ENCODE measurements at regions not wholly inside any gene's neighbourhood (a gene's known extent, or its start where the extent isn't known, plus 50 kb on each side); places are given as distances from the start of the nearest gene placed in this dataset.

DNA sequence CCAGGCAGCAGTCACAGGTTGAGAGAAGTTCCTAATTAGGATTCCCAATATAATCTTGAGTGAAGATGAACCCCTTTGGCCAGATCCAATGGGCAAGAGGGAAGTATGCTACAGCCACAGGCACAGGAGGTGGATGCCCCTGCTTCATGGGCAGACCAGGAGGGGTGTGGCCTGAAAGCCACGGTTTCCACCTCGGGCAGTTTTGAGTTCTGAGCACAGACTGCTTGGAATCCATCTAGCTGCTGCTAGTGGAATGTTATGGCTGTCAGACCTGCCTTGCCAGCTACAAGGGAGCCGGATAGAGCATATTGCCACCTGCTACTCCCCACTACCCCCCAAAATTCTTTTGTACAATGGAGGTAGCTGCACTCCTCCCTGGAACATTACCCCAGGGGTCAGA is 672.9 kb downstream of the HACE1 start:
- no peak overlapping the region for H3K27ac ChIP-seq (ENCODE audit: low read depth)
- no peaks in the 10 kb centered on the region for H3K36me3 ChIP-seq (ENCODE audit: insufficient read depth)
- DNase-seq (ENCODE audit: extremely low spot score) = no peak
- no peaks in the 10 kb centered on the region for H3K4me1 ChIP-seq (ENCODE audit: insufficient read depth)
- no peak overlapping the region for H3K4me3 ChIP-seq (ENCODE audit: low read depth, low read length)
- WGBS = 92% methylated on average over 3 of the region's 3 CpGs

DNA sequence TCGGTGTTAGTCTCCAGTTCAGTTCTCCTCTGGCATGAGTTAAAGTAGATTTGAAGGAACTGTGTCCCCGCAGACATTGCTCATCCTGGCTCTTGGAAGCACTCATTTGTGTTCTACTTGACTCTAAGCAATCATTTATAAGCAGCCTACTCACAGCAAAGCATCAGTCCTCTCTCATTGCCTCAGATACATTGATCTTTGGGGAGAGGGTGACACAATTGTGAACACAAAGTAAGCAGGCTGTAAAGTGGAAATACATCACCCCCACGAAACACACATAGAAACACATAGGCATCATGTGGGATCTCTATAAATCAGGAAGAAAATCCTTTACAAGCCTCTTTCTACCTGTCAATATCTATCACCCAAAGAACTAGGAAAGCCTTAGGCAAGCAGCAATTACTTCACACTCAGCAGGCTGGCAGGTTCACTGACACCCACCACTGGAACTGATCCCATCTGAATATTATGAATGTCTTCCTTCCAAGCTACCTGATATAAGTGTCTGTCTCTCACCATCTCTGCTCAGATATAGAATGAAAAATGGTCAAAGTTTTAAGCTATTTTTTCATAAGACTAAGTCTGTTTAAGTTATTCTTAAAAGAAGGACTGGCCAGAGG is 675.8 kb downstream of the HACE1 start:
- no peaks in the 10 kb centered on the region for H3K4me1 ChIP-seq (ENCODE audit: insufficient read depth)
- 84% methylated on average over 3 of the region's 3 CpGs for WGBS
- DNase-seq (ENCODE audit: extremely low spot score) = no peak
- H3K36me3 ChIP-seq (ENCODE audit: insufficient read depth) = no peaks in the 10 kb centered on the region
- no peak overlapping the region for H3K27ac ChIP-seq (ENCODE audit: low read depth)
- H3K4me3 ChIP-seq (ENCODE audit: low read depth, low read length) = no peak overlapping the region

DNA sequence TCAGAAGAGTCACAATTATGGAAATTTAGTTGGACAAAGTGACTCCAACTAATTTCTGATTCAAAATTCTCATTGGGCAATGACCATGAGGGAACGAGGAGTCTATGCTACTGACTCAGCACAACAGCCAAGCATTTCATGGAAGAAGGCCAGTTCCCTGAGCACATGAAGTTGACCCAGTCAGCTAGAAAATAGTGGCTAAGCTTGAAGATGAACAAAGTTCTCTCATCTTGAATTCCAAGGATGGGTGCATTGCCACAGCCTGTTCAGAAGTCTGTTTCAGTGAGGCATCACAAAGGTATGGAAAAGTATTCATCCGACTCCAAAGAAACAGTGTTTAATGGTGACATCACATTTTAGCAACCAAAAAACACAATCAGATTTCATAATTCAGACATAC is 676.9 kb downstream of the HACE1 start:
- WGBS = 68% methylated on average over 2 of the region's 2 CpGs
- DNase-seq (ENCODE audit: extremely low spot score) = no peak
- Histone ChIP-seq H3K36me3 (ENCODE audit: insufficient read depth) (no peaks in the 10 kb centered on the region), H3K4me1 (ENCODE audit: insufficient read depth) (no peaks in the 10 kb centered on the region), H3K4me3 (ENCODE audit: low read depth, low read length) (no peak overlapping the region), H3K27ac (ENCODE audit: low read depth) (no peak overlapping the region)

DNA sequence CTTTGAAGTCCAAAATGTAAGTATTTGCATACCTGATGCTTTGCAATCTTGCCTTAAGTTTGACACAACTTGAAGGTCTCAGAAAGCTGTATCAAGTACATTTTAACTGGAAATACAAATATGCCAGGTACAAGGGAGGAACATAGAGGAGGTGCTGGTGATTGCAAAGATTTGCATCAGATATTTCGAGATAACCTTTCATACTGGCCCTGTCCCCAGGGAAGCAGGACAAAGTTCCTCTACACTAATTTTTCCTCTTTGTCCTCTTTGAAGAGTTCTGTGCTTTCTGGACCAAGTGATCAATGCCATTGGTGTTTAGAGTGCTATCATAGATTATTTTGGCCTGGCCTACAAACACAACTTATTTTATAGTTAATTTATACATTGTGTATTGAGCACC is 686.1 kb downstream of the HACE1 start:
- Histone ChIP-seq H3K4me3 (ENCODE audit: low read depth, low read length) (no peak overlapping the region), H3K27ac (ENCODE audit: low read depth) (no peak overlapping the region), H3K4me1 (ENCODE audit: insufficient read depth) (no peaks in the 10 kb centered on the region), H3K36me3 (ENCODE audit: insufficient read depth) (no peaks in the 10 kb centered on the region)
- DNase-seq (ENCODE audit: extremely low spot score) = no peak
- 88% methylated on average over 1 of the region's 1 CpG for WGBS

DNA sequence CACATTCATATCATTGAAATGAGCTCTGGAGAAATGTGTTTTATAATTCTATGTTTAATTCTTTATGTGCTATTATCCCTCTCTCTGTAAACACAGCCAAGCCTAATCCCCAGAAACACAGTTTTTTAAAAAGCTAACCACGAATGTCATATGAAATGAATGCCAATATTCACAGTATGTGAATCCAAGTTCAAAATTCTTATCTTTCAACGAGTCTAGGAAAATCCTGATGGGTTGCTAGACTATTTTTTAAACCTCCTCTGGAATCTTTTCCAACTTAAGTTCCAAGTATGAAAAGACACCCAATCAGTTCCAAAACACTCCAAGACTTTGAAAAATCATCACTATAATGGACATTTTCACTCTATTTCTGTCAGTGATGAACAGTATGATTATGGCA is 689.3 kb downstream of the HACE1 start:
- no peak overlapping the region for H3K4me3 ChIP-seq (ENCODE audit: low read depth, low read length)
- DNase-seq (ENCODE audit: extremely low spot score) = no peak
- H3K4me1 ChIP-seq (ENCODE audit: insufficient read depth) = no peaks in the 10 kb centered on the region
- H3K27ac ChIP-seq (ENCODE audit: low read depth) = no peak overlapping the region
- H3K36me3 ChIP-seq (ENCODE audit: insufficient read depth) = no peaks in the 10 kb centered on the region
- 15% methylated on average over 2 of the region's 2 CpGs for WGBS

DNA sequence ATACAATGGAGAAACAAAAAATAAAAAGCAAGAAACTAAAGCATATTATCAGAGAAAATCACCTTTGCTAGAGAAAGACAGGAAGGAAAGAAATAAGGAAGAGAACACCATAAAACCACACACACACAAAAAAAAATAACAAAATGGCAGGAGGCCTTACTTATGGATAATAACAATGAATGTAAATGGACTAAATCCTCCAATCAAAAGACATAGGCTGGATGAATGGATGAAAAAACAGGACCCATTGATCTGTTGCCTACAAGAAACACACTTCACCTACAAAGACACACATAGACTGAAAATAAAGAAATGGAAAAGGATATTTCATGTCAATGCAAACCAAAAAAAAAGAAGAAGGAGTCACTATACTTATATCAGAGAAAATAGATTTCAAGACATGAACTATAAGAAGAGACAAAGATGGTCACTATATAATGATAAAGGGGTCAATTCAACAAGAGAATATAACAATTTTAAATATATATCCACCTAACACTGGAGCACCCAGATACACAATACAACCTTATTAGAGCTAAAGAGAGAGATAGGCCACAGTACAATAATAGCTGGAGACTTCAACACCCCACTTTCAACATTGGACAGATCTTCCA is 693.6 kb downstream of the HACE1 start:
- Histone ChIP-seq H3K4me3 (ENCODE audit: low read depth, low read length) (no peak overlapping the region), H3K27ac (ENCODE audit: low read depth) (no peak overlapping the region), H3K36me3 (ENCODE audit: insufficient read depth) (no peaks in the 10 kb centered on the region), H3K4me1 (ENCODE audit: insufficient read depth) (no peaks in the 10 kb centered on the region)
- DNase-seq (ENCODE audit: extremely low spot score) = no peak

DNA sequence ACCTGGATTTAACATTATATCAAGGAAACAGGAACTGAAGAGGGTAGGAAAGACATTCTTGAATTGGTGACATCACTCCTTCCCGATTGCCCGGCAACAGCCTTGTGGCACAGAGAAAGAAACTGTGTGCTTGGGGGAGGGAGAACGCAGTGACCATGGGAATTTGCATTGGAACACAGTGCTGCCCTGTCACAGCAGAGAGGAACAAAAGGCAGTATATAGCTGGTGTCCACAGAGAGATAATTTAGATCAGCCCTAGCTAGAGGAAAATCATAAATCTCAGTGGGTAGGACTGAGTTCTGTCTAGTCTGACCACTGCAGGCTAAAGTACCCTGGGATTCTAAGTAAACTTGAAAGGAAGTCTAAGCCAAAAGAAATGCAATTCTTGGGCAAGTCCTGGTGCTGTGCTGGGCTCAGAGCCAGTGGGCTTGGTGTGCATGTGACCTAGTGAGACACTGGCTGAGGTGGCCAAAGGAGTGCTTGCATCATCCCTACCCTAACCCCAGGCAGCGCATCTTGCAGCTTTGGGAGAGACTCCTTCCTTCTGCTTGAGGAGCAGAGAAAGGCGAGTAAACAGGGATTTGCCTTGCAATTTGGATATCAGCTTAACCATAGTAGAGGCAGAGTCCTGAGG is 697.6 kb downstream of the HACE1 start:
- Histone ChIP-seq H3K36me3 (ENCODE audit: insufficient read depth) (no peaks in the 10 kb centered on the region), H3K4me3 (ENCODE audit: low read depth, low read length) (no peak overlapping the region), H3K27ac (ENCODE audit: low read depth) (no peak overlapping the region), H3K4me1 (ENCODE audit: insufficient read depth) (no peaks in the 10 kb centered on the region)
- no peak for DNase-seq (ENCODE audit: extremely low spot score)
- WGBS = 89% methylated on average over 5 of the region's 5 CpGs

DNA sequence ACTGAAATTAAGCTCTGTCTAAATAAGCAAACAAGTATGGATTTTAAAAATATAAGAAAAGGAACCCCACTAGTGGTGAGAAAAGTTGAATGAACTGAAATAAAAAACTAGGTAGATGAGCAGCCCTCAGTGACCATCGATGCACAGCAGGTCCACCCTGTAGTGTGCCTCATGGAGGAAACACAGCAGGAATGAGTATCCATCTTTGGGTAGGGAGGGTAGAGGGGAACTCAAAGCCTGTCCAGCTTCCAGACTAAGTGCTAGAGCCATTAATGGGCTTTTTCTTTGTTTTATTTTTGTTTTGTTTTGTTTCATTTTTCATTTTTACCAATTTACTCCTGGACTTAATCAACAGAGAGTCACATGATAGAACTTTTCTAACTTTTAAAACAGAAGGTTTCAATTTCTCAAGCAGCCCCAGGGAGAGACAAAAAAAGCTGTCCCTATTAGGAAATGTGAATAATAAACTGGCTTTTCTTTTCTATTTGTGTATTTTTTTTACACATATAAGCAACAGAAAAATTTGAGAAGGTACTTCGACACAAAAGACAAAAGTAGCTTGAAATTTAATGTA is 700.6 kb downstream of the HACE1 start:
- no peak overlapping the region for H3K27ac ChIP-seq (ENCODE audit: low read depth)
- 92% methylated on average over 2 of the region's 2 CpGs for WGBS
- DNase-seq (ENCODE audit: extremely low spot score) = no peak
- no peak overlapping the region for H3K4me3 ChIP-seq (ENCODE audit: low read depth, low read length)
- no peaks in the 10 kb centered on the region for H3K36me3 ChIP-seq (ENCODE audit: insufficient read depth)
- H3K4me1 ChIP-seq (ENCODE audit: insufficient read depth) = no peaks in the 10 kb centered on the region

DNA sequence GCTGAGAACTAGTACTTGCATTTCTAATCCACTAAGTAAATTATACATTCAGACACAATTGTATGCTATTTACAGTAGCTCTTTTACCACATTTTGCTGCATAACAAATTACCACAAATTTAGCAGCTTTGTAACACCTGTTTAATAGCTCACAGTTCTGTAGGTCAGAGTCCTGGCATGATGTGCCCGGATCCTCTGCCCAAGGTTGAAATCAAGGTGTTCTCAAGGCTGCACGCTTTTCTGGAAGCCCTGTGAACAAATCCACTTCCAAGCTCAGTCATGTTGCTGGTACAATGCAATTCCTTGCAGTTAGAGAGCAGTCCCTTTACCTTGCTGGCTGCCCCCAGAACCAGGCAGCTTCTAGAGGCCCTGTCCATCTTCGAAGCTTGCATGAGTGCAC is 716.0 kb downstream of the HACE1 start:
- 82% methylated on average over 3 of the region's 3 CpGs for WGBS
- H3K27ac ChIP-seq (ENCODE audit: low read depth) = no peak overlapping the region
- no peaks in the 10 kb centered on the region for H3K4me1 ChIP-seq (ENCODE audit: insufficient read depth)

DNA sequence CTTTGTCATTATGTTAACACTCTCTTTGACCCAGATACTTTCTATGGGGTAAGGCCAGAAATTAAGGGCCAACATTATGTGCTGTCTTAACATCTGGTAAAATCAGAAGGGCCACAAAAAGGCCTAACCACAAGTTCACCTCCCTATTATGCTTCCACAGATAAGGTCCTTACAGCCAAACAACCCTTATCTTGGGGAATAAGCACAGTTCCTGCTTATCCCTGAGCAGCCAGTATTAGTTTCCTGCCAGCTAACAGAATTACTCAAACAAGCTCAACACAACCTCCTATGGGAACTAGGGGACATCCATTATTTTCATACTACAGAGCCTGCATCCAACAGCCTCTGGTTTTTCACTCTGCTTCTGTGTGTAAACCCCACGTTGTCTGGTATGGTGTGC is 724.8 kb downstream of the HACE1 start:
- no peak overlapping the region for H3K4me3 ChIP-seq (ENCODE audit: low read depth, low read length)
- no peaks in the 10 kb centered on the region for H3K4me1 ChIP-seq (ENCODE audit: insufficient read depth)
- H3K36me3 ChIP-seq (ENCODE audit: insufficient read depth) = no peaks in the 10 kb centered on the region
- WGBS = 51% methylated on average over 1 of the region's 1 CpG
- no peak overlapping the region for H3K27ac ChIP-seq (ENCODE audit: low read depth)
- no peak for DNase-seq (ENCODE audit: extremely low spot score)

More for the DNA sequence above, 716.0 kb downstream of the HACE1 start:
- no peak overlapping the region for H3K4me3 ChIP-seq (ENCODE audit: low read depth, low read length)
- H3K36me3 ChIP-seq (ENCODE audit: insufficient read depth) = no peaks in the 10 kb centered on the region
- DNase-seq (ENCODE audit: extremely low spot score) = no peak

DNA sequence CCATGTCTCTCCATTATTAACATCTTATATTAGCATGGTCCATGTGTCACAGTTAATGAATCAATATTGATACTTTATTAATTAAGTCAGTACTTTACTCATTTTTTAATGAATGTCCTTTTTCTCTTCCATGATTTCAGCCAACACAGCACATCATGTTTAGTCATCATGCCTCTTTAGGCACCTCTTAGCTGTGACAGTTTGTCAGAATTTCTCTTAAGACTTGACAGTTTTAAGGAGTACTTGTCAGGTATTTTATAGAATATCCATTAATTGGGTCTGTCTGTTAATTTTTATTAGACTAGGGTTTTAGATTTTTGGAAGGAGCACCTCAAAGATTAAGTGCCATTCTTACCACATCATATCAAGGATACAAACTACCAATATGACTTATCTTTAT is 729.4 kb downstream of the HACE1 start:
- H3K27ac ChIP-seq (ENCODE audit: low read depth) = no peak overlapping the region
- H3K4me3 ChIP-seq (ENCODE audit: low read depth, low read length) = no peak overlapping the region
- no peak for DNase-seq (ENCODE audit: extremely low spot score)
- no peaks in the 10 kb centered on the region for H3K4me1 ChIP-seq (ENCODE audit: insufficient read depth)
- H3K36me3 ChIP-seq (ENCODE audit: insufficient read depth) = no peaks in the 10 kb centered on the region

DNA sequence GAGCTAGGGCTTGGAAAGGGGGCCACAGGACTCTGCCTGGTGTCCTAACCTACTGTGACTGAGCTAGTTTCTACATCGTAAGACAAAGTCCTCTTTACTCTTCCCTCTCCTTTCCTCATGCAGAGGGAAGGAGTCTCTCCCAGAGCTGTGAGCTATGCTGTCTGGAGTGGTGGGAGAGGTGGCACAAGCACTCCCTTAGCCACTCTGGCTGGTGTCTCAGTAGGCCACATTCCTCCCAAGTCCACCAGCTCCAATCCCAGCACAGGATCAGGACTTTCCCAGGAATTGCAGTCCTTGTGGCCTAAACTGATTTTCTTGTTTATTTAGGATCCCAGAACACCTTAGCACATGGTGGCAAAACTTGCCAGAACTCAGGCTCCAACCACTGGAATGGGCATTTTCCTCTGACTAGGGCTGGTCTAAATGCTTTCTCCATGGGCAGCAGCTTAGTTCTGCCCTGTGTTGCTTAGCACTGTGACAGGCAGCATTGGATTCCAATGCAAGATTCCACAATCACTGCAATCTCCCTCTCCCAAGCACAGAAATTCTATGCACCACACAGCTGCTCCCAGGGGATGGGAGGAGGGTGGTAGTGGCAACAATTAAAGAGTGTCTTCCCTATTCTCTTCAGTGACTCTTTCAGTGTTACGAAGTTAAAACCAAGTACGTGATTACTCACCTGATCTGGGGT is 733.3 kb downstream of the HACE1 start:
- Histone ChIP-seq H3K27ac (ENCODE audit: low read depth) (no peak overlapping the region), H3K4me3 (ENCODE audit: low read depth, low read length) (no peak overlapping the region), H3K4me1 (ENCODE audit: insufficient read depth) (no peaks in the 10 kb centered on the region), H3K36me3 (ENCODE audit: insufficient read depth) (no peaks in the 10 kb centered on the region)
- no peak for DNase-seq (ENCODE audit: extremely low spot score)
- 89% methylated on average over 3 of the region's 3 CpGs for WGBS

DNA sequence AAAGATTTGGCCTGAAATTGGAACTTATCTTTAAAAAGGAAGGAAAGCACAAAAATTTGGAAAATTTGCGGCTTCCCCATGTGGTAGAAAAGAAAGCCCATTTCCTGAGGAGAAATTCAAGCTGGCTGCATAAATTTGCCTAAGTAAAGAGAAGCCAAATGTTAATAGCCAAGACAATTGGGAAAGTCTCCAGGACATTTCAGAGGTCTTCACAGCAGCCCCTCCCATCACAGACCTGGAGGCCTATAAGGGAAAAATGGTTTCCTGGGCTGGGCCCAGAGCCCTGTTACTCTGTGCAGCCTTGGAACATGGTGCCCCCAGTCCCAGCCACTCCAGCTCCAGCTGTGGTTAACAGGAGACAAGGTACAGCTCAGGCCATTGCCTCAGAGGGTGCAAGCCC is 736.5 kb downstream of the HACE1 start:
- no peak overlapping the region for H3K4me3 ChIP-seq (ENCODE audit: low read depth, low read length)
- H3K36me3 ChIP-seq (ENCODE audit: insufficient read depth) = no peaks in the 10 kb centered on the region
- 90% methylated on average over 1 of the region's 1 CpG for WGBS
- H3K27ac ChIP-seq (ENCODE audit: low read depth) = no peak overlapping the region
- no peaks in the 10 kb centered on the region for H3K4me1 ChIP-seq (ENCODE audit: insufficient read depth)
- no peak for DNase-seq (ENCODE audit: extremely low spot score)

DNA sequence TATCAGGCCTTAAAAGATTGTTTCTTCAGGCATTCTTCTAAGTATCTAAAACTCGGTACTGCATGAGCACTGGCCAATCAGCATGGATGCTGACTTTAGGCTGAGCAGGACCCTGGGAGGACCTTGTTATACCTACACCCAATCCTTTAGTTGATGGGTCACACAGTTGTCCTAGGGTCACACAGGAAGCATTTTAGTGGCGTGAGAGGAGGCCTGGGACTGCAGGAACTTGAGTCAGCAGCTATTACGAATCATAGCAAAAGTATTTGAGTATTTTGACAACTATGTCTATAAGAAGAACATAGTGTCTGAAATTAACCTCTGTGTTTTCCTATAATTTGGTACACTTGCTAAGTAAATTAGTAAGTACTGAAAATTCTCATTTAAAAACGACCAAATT is 741.4 kb downstream of the HACE1 start:
- Histone ChIP-seq H3K4me3 (ENCODE audit: low read depth, low read length) (no peak overlapping the region), H3K27ac (ENCODE audit: low read depth) (no peak overlapping the region), H3K36me3 (ENCODE audit: insufficient read depth) (no peaks in the 10 kb centered on the region), H3K4me1 (ENCODE audit: insufficient read depth) (no peaks in the 10 kb centered on the region)
- WGBS = 58% methylated on average over 4 of the region's 4 CpGs
- DNase-seq (ENCODE audit: extremely low spot score) = no peak
